SU-DHL-6 (cell line): ENCODE measurements at regions not wholly inside any gene's neighbourhood (a gene's known extent, or its start where the extent isn't known, plus 50 kb on each side); places are given as distances from the start of the nearest gene placed in this dataset.
"Not testable (repeated sequence)": the region's sequence is repeated elsewhere in the genome, so short reads cannot be mapped to it uniquely, and the experiment has no call there.

ENCODE experiments used
- H2AFZ ChIP-seq: fragments of 200-600 bp; sonication (generic); 2 replicates; pipeline ENCODE4 v1.6.1; 2014; ENCODE audit warnings: low read depth, mild to moderate bottlenecking, moderate library complexity, mixed read lengths, antibody characterized with exemption, low read length; ENCODE audit not compliant: severe bottlenecking
- H3F3A ChIP-seq: fragments of 200-600 bp; shearing (Covaris generic); 2 replicates; pipeline ENCODE4 v1.6.0; 2016; ENCODE audit warnings: antibody characterized with exemption, mild to moderate bottlenecking; ENCODE audit not compliant: insufficient read depth
- H3K27ac ChIP-seq: fragments of 200-600 bp; sonication (generic); 2 replicates; pipeline ENCODE4 v1.5.1; 2016; ENCODE audit warnings: low read depth, mild to moderate bottlenecking, low read length, moderate library complexity, mixed read lengths
- H3K27me3 ChIP-seq: fragments of 200-600 bp; sonication (generic), shearing (Covaris generic); 2 replicates; pipeline ENCODE4 v1.6.0; 2014; ENCODE audit warnings: mild to moderate bottlenecking, low read length
- H3K36me3 ChIP-seq: fragments of 200-600 bp; sonication (generic); 2 replicates; pipeline ENCODE4 v1.6.1; 2014; ENCODE audit warnings: mild to moderate bottlenecking, low read length, mixed read lengths
- H3K4me2 ChIP-seq: fragments of 300-600, 200-600 bp; shearing (Covaris generic), sonication (generic); 2 replicates; pipeline ENCODE4 v1.6.0; 2014; ENCODE audit warnings: low read length, low read depth, mild to moderate bottlenecking; ENCODE audit not compliant: poor library complexity, severe bottlenecking
- H3K4me3 ChIP-seq: fragments of 200-600 bp; sonication (generic); 2 replicates; pipeline ENCODE4 v1.5.1; 2014; ENCODE audit warnings: antibody characterized with exemption, low read length, mild to moderate bottlenecking, mixed read lengths; ENCODE audit not compliant: insufficient read depth, poor library complexity, severe bottlenecking
- H3K79me2 ChIP-seq: fragments of 200-600 bp; sonication (generic); 2 replicates; pipeline ENCODE4 v1.6.1; 2014; ENCODE audit warnings: mild to moderate bottlenecking, low read length, moderate library complexity; ENCODE audit not compliant: insufficient read depth
- H3K9ac ChIP-seq: fragments of 200-600 bp; sonication (generic); 2 replicates; pipeline ENCODE4 v1.7.0; 2014; ENCODE audit warnings: mild to moderate bottlenecking, low read length
- H3K9me2 ChIP-seq: fragments of 200-600 bp; sonication (generic); replicated peaks from 2 replicates; pipeline ENCODE4 v1.6.1; 2014; ENCODE audit warnings: low read length; ENCODE audit not compliant: insufficient read depth
- H3K9me3 ChIP-seq: fragments of 200-600 bp; sonication (generic); 2 replicates; pipeline ENCODE4 v1.6.1; 2014; ENCODE audit warnings: low read length, mixed read lengths; ENCODE audit not compliant: insufficient read depth
- H4K20me1 ChIP-seq: fragments of 200-600 bp; sonication (generic); 2 replicates; pipeline ENCODE4 v1.6.1; 2014; ENCODE audit warnings: low read depth, mild to moderate bottlenecking, antibody characterized with exemption, low read length, moderate library complexity, mixed read lengths
- EZH2phosphoT487 ChIP-seq: fragments of 200-600 bp; sonication (generic), shearing (Covaris generic); conservative IDR thresholded peaks from 2 replicates; pipeline ENCODE4 v1.6.1; 2018; ENCODE audit warnings: mild to moderate bottlenecking, antibody characterized with exemption, low read length, moderate library complexity, mixed read lengths
- TF ChIP-seq, protein P1 (sequence below): fragments of 200-600 bp; sonication (generic); IDR thresholded peaks from one replicate; pipeline ENCODE4 v1.5.1; 2017; ENCODE audit warnings: antibody characterized with exemption, mild to moderate bottlenecking, low read length, moderate library complexity; ENCODE audit not compliant: insufficient read depth, poor library complexity, severe bottlenecking

DNA sequence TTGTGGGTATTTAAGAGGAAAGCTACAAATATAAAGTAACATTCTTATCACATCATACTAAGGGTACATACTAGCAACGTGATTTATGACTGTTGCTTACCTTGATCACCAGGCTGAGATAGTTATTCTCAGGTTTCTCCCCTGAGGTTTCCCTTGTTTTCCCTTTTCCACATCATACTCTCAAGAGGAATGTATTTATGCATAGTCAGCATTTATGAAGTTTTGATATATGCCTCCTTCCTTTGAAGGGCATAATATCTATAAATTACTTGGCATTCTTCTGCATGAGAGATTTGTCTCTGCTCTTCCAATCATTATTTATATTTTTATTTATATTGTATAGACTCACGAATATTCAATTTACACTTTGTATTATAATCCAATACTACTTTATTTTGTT lies 726.7 kb upstream of the ADGRB3 start:
- H3K36me3 ChIP-seq = no peaks in the 10 kb centered on the region
- no peak overlapping the region for H2AFZ ChIP-seq
- no peak overlapping the region for H3K27ac ChIP-seq
- no peak overlapping the region for H3K4me3 ChIP-seq
- no peak overlapping the region for H3K9ac ChIP-seq
- no peaks in the 10 kb centered on the region for H3K9me2 ChIP-seq
- no peaks in the 10 kb centered on the region for H3K27me3 ChIP-seq
- no peak overlapping the region for H3K4me2 ChIP-seq
- H4K20me1 ChIP-seq = no peaks in the 10 kb centered on the region
- no peaks in the 10 kb centered on the region for H3F3A ChIP-seq
- TF ChIP-seq, protein P1, sequence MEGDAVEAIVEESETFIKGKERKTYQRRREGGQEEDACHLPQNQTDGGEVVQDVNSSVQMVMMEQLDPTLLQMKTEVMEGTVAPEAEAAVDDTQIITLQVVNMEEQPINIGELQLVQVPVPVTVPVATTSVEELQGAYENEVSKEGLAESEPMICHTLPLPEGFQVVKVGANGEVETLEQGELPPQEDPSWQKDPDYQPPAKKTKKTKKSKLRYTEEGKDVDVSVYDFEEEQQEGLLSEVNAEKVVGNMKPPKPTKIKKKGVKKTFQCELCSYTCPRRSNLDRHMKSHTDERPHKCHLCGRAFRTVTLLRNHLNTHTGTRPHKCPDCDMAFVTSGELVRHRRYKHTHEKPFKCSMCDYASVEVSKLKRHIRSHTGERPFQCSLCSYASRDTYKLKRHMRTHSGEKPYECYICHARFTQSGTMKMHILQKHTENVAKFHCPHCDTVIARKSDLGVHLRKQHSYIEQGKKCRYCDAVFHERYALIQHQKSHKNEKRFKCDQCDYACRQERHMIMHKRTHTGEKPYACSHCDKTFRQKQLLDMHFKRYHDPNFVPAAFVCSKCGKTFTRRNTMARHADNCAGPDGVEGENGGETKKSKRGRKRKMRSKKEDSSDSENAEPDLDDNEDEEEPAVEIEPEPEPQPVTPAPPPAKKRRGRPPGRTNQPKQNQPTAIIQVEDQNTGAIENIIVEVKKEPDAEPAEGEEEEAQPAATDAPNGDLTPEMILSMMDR = no peak
- TF ChIP-seq EZH2phosphoT487 = no peak
- no peaks in the 10 kb centered on the region for H3K79me2 ChIP-seq
- H3K9me3 ChIP-seq = 0 out of 2 replicates have a peak, but pooled peaks cover 7% of the 10 kb centered on the region

DNA sequence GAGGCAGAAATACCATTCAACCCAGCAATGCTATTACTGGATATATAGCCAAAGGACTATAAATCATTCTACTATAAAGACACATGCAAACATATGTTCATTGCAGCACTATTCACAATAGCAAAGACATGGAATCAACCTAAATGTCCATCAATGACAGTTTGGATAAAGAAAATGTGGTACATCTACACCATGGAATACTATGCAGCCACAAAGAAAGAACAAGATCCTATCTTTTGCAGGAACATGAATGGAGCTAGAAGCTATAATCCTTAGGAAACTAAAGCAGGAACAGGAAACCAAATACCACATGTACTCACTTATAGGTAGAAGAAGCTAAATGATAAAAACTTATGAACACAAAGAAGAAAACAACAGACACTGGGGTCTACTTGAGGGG lies 730.3 kb upstream of the ADGRB3 start:
- H2AFZ ChIP-seq, H3K27ac ChIP-seq, H4K20me1 ChIP-seq, H3K4me2 ChIP-seq, H3K9me2 ChIP-seq, H3K4me3 ChIP-seq, H3K27me3 ChIP-seq, H3K36me3 ChIP-seq, H3F3A ChIP-seq, H3K9me3 ChIP-seq, H3K9ac ChIP-seq, H3K79me2 ChIP-seq: not testable (repeated sequence)

- TF ChIP-seq, protein P1 = no peak
- no peak for TF ChIP-seq EZH2phosphoT487
- Histone ChIP-seq H3F3A (no peaks in the 10 kb centered on the region), H3K27me3 (no peaks in the 10 kb centered on the region), H3K4me3 (no peak overlapping the region), H3K36me3 (no peaks in the 10 kb centered on the region), H2AFZ (peak overlapping the region; percentile 94), H3K79me2 (no peaks in the 10 kb centered on the region), H3K9me2 (no peaks in the 10 kb centered on the region), H3K4me2 (no peak overlapping the region), H3K27ac (no peak overlapping the region), H3K9me3 (no peaks in the 10 kb centered on the region; the same call in 1 of the 2 replicates), H3K9ac (no peak overlapping the region), H4K20me1 (no peaks in the 10 kb centered on the region)
Observed at GRCh38 chr6:67898875-67899274, 736.2 kb upstream of the ADGRB3 start.

DNA sequence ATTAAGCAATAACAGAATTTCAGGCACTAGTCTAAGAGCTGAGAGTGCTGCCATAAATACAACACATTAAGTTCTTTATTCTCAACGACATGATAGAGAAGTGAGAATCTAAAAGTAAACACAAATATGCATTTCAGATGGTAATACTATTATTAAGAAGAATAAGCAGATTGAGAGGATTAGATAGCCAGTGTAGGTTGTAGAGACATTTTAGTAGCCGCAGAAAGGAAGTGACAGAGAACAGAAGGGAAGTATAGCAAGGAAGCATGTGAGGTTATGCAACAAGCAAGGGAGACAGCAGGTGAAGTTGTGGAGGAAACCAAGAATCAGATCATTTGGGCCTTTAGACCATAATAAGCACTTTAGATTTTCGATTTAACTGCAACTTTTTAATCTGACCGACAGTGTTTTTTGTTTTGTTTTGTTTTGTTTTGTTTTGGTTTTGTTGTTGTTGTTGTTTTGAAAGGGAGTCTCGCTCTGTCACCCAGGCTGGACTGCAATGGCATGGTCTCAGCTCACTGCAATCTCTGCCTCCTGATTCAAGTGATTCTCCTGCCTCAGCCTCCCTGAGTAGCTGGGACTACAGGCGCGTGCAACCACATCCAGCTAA lies 737.0 kb upstream of the ADGRB3 start:
- H3K36me3 ChIP-seq = no peaks in the 10 kb centered on the region
- no peak overlapping the region for H3K9ac ChIP-seq
- H3K4me2 ChIP-seq = peak overlapping the region; percentile 22
- TF ChIP-seq EZH2phosphoT487 = no peak
- TF ChIP-seq, protein P1 = no peak
- no peaks in the 10 kb centered on the region for H3K9me2 ChIP-seq
- H3K9me3 ChIP-seq = no peaks in the 10 kb centered on the region; the same call in 1 of the 2 replicates
- no peaks in the 10 kb centered on the region for H3F3A ChIP-seq
- H3K27me3 ChIP-seq = no peaks in the 10 kb centered on the region
- H3K27ac ChIP-seq = no peak overlapping the region
- peak overlapping the region; percentile 94 for H2AFZ ChIP-seq
- no peaks in the 10 kb centered on the region for H3K79me2 ChIP-seq
- no peaks in the 10 kb centered on the region for H4K20me1 ChIP-seq
- H3K4me3 ChIP-seq = no peak overlapping the region
